H9 (cell line): ENCODE measurements at regions not wholly inside any gene's neighbourhood (a gene's known extent, or its start where the extent isn't known, plus 50 kb on each side); places are given as distances from the start of the nearest gene placed in this dataset.

Experiments used
- DNase-seq: peaks from one replicate; pipeline ENCODE4 v3.0.0-alpha.2; 2017
- H2AFZ ChIP-seq: one replicate; pipeline ENCODE4 v1.6.1; 2013; ENCODE audit warnings: mild to moderate bottlenecking, low read length, control low read depth, moderate library complexity
- H2AK5ac ChIP-seq: 2 replicates; pipeline ENCODE4 v1.6.1; 2013; ENCODE audit warnings: low read length, control low read depth, mixed read lengths; ENCODE audit not compliant: insufficient read length
- H2BK120ac ChIP-seq: one replicate; pipeline ENCODE4 v1.6.1; 2013; ENCODE audit warnings: low read depth, mild to moderate bottlenecking, low read length, control low read depth, inconsistent platforms; ENCODE audit not compliant: poor library complexity, severe bottlenecking
- H2BK12ac ChIP-seq: 2 replicates; pipeline ENCODE4 v1.6.1; 2013; ENCODE audit warnings: low read length, control low read depth, mixed read lengths, low read depth; ENCODE audit not compliant: insufficient read length
- H2BK15ac ChIP-seq: 2 replicates; pipeline ENCODE4 v1.6.1; 2013; ENCODE audit warnings: low read depth, low read length, control low read depth
- H2BK20ac ChIP-seq: one replicate; pipeline ENCODE4 v1.6.1; 2013; ENCODE audit warnings: low read depth, mild to moderate bottlenecking, low read length, control low read depth, inconsistent platforms; ENCODE audit not compliant: poor library complexity, severe bottlenecking
- H2BK5ac ChIP-seq: 2 replicates; pipeline ENCODE4 v1.6.1; 2013; ENCODE audit warnings: low read length, control low read depth, mixed read lengths; ENCODE audit not compliant: insufficient read length
- H3K14ac ChIP-seq: 2 replicates; pipeline ENCODE4 v1.6.1; 2013; ENCODE audit warnings: low read length, control low read depth; ENCODE audit not compliant: insufficient read depth
- H3K18ac ChIP-seq: 2 replicates; pipeline ENCODE4 v1.6.1; 2013; ENCODE audit warnings: low read depth, mild to moderate bottlenecking, mixed read lengths, low read length, control low read depth; ENCODE audit not compliant: insufficient read length
- H3K23ac ChIP-seq: 2 replicates; pipeline ENCODE4 v1.6.1; 2013; ENCODE audit warnings: low read length, control low read depth, mixed read lengths, low read depth; ENCODE audit not compliant: insufficient read length
- H3K23me2 ChIP-seq: 2 replicates; pipeline ENCODE4 v1.6.1; 2013; ENCODE audit warnings: low read depth, mild to moderate bottlenecking, mixed read lengths, low read length, control low read depth; ENCODE audit not compliant: insufficient read length, poor library complexity, severe bottlenecking
- H3K27ac ChIP-seq: 2 replicates; pipeline ENCODE4 v1.5.1; 2013; ENCODE audit warnings: low read length, control low read depth, mixed read lengths, low read depth; ENCODE audit not compliant: insufficient read length
- H3K27me3 ChIP-seq: 2 replicates; pipeline ENCODE4 v1.6.1; 2013; ENCODE audit warnings: low read length, control low read depth, inconsistent platforms; ENCODE audit not compliant: insufficient read depth
- H3K4ac ChIP-seq: 2 replicates; pipeline ENCODE4 v1.6.1; 2013; ENCODE audit warnings: low read depth, mild to moderate bottlenecking, control low read depth, inconsistent platforms, low read length, moderate library complexity
- H3K4me1 ChIP-seq: 2 replicates; pipeline ENCODE4 v1.6.1; 2013; ENCODE audit warnings: low read length, control low read depth, inconsistent platforms; ENCODE audit not compliant: insufficient read depth
- H3K4me2 ChIP-seq: 2 replicates; pipeline ENCODE4 v1.6.1; 2013; ENCODE audit warnings: low read length, control low read depth, mixed read lengths; ENCODE audit not compliant: insufficient read length, insufficient read depth
- H3K56ac ChIP-seq: 2 replicates; pipeline ENCODE4 v1.6.1; 2013; ENCODE audit warnings: low read depth, mild to moderate bottlenecking, mixed read lengths, low read length, control low read depth; ENCODE audit not compliant: insufficient read length
- H3K79me1 ChIP-seq: 2 replicates; pipeline ENCODE4 v1.6.1; 2013; ENCODE audit warnings: low read depth, mild to moderate bottlenecking, moderate library complexity, low read length, control low read depth, inconsistent platforms; ENCODE audit not compliant: insufficient read depth, poor library complexity, severe bottlenecking
- H3K79me2 ChIP-seq: 2 replicates; pipeline ENCODE4 v1.6.1; 2013; ENCODE audit warnings: low read length, control low read depth, inconsistent platforms; ENCODE audit not compliant: insufficient read depth
- H3K9ac ChIP-seq: 2 replicates; pipeline ENCODE4 v1.6.1; 2013; ENCODE audit warnings: low read length, control low read depth, mixed read lengths; ENCODE audit not compliant: insufficient read length; ENCODE audit errors: extremely low read depth
- H3K9me3 ChIP-seq: one replicate; pipeline ENCODE4 v1.6.1; 2013; ENCODE audit warnings: low read depth, low read length, inconsistent platforms; ENCODE audit not compliant: control insufficient read depth
- H3T11ph ChIP-seq: one replicate; pipeline ENCODE4 v1.6.1; 2013; ENCODE audit warnings: mild to moderate bottlenecking, low read length, control low read depth, inconsistent platforms
- H4K20me1 ChIP-seq: one replicate; pipeline ENCODE4 v1.6.1; 2013; ENCODE audit not compliant: control insufficient read depth, insufficient read length, insufficient read depth
- H4K5ac ChIP-seq: 2 replicates; pipeline ENCODE4 v1.6.1; 2013; ENCODE audit warnings: low read depth, mild to moderate bottlenecking, mixed read lengths, low read length, control low read depth; ENCODE audit not compliant: insufficient read length
- H4K8ac ChIP-seq: replicated peaks from 2 replicates; pipeline ENCODE4 v1.6.1; 2013; ENCODE audit warnings: low read length, control low read depth, mixed read lengths, low read depth; ENCODE audit not compliant: insufficient read length
- H4K91ac ChIP-seq: 2 replicates; pipeline ENCODE4 v1.6.1; 2013; ENCODE audit warnings: low read depth, mild to moderate bottlenecking, moderate library complexity, mixed read lengths, low read length, control low read depth; ENCODE audit not compliant: insufficient read length
- H3K27ac Mint-ChIP-seq, 3 experiments: 2 replicates in 2 of 3; 3 replicates in 1 of 3; pipeline ENCODE4 v1.8.0; 2020 to 2021; ENCODE audit warnings: mixed read lengths in 3 of 3, mild to moderate bottlenecking in 1 of 3, moderate library complexity in 1 of 3
- H3K27me3 Mint-ChIP-seq: 2 replicates; pipeline ENCODE4 v1.8.0; 2021; ENCODE audit warnings: low read depth, mild to moderate bottlenecking, moderate library complexity, mixed read lengths
- H3K36me3 Mint-ChIP-seq, 3 experiments: 2 replicates in 2 of 3; 3 replicates in 1 of 3; pipeline ENCODE4 v1.8.0; 2020 to 2021; ENCODE audit warnings: low read depth in 3 of 3, mixed read lengths in 3 of 3; ENCODE audit not compliant: insufficient read depth in 1 of 3
- H3K4me1 Mint-ChIP-seq, 2 experiments: 2 replicates each; pipeline ENCODE4 v1.8.0; 2020; ENCODE audit warnings: mixed read lengths in 2 of 2
- H3K4me3 Mint-ChIP-seq, 2 experiments: 2 replicates in 1 of 2; 3 replicates in 1 of 2; pipeline ENCODE4 v1.8.0; 2020 to 2021; ENCODE audit warnings: mild to moderate bottlenecking in 2 of 2, mixed read lengths in 2 of 2, moderate library complexity in 1 of 2
- H3K9me3 Mint-ChIP-seq, 2 experiments: 2 replicates in 1 of 2; 3 replicates in 1 of 2; pipeline ENCODE4 v1.8.0; 2020; ENCODE audit warnings: mild to moderate bottlenecking in 2 of 2, mixed read lengths in 2 of 2, moderate library complexity in 1 of 2
- WGBS: extraction: QIAGEN DNeasy Blood & Tissue Kit; methylation state at CpG from one replicate; pipeline ENCODE4 v1.1.7; 2013; ENCODE audit warnings: missing lambda C conversion rate, low lambda C conversion rate, mixed read lengths; ENCODE audit not compliant: insufficient read length; ENCODE audit errors: extremely low coverage; 5-methylcytosine and 5-hydroxymethylcytosine counted together
- TF ChIP-seq, protein P1 (sequence below): fragments of 200-600 bp; sonication (generic); conservative IDR thresholded peaks from 3 replicates; pipeline ENCODE4 v1.8.0; 2021; ENCODE audit warnings: antibody characterized with exemption, mild to moderate bottlenecking

DNA sequence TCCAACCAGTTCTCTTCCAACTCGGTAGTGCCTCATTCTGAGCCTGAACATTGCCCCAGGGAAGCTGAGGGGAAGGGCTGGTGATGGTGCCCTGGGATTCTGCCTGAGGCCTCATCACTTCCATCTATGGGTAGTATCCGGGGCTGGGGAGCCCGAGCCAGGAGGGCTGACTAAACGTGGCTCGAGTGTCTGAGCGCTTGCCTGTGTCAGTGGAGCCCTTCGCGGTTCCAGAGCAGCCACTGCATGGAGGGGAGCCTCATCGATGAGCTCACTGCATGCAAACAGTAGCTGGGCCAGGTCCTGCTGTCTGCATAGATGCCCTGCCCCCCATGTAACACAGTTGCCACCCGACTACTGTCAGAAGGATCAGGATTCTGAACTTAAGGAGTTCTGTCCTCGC, 129.3 kb downstream of the GLI2 start:
- Mint-ChIP-seq H3K4me3 (no peak overlapping the region), H3K36me3 (peaks cover 3 to 6% (median 5%) of the 10 kb centered on the region in 3 experiments; a peak in 3 of 7 replicates), H3K9me3 (no peaks in the 10 kb centered on the region), H3K4me1 (peaks cover 69 to 73% of the 10 kb centered on the region in 2 experiments), H3K27ac (no peak overlapping the region), H3K27me3 (peaks cover 3% of the 10 kb centered on the region)
- H2BK5ac ChIP-seq: no peak overlapping the region
- no peaks in the 10 kb centered on the region for H3K27me3 ChIP-seq
- no peak overlapping the region for H3K56ac ChIP-seq
- no peak overlapping the region for H2BK12ac ChIP-seq
- H3K23ac ChIP-seq: no peak overlapping the region
- H4K20me1 ChIP-seq: no peaks in the 10 kb centered on the region
- no peak for DNase-seq
- no peak overlapping the region for H3K18ac ChIP-seq
- peaks cover 2% of the 10 kb centered on the region for H3K23me2 ChIP-seq
- H4K91ac ChIP-seq: no peak overlapping the region
- H3K4ac ChIP-seq: no peak overlapping the region
- TF ChIP-seq, protein P1, sequence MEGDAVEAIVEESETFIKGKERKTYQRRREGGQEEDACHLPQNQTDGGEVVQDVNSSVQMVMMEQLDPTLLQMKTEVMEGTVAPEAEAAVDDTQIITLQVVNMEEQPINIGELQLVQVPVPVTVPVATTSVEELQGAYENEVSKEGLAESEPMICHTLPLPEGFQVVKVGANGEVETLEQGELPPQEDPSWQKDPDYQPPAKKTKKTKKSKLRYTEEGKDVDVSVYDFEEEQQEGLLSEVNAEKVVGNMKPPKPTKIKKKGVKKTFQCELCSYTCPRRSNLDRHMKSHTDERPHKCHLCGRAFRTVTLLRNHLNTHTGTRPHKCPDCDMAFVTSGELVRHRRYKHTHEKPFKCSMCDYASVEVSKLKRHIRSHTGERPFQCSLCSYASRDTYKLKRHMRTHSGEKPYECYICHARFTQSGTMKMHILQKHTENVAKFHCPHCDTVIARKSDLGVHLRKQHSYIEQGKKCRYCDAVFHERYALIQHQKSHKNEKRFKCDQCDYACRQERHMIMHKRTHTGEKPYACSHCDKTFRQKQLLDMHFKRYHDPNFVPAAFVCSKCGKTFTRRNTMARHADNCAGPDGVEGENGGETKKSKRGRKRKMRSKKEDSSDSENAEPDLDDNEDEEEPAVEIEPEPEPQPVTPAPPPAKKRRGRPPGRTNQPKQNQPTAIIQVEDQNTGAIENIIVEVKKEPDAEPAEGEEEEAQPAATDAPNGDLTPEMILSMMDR: no peak
- peaks cover 8% of the 10 kb centered on the region; the same call in 1 of the 2 replicates for H3K4me1 ChIP-seq
- H2AFZ ChIP-seq: no peak overlapping the region
- no peak overlapping the region for H2BK15ac ChIP-seq
- no peak overlapping the region for H3T11ph ChIP-seq
- no peaks in the 10 kb centered on the region for H3K79me1 ChIP-seq
- no peak overlapping the region for H2BK120ac ChIP-seq
- no peak overlapping the region for H4K8ac ChIP-seq
- H3K27ac ChIP-seq: no peak overlapping the region
- H2BK20ac ChIP-seq: no peak overlapping the region
- H3K9me3 ChIP-seq: no peaks in the 10 kb centered on the region
- H3K4me2 ChIP-seq: no peak overlapping the region
- no peak overlapping the region for H2AK5ac ChIP-seq
- H3K14ac ChIP-seq: peak overlapping the region; percentile 39; the same call in 1 of the 2 replicates
- no peak overlapping the region for H3K9ac ChIP-seq
- H3K79me2 ChIP-seq: no peaks in the 10 kb centered on the region; the same call in 1 of the 2 replicates
- H4K5ac ChIP-seq: no peak overlapping the region
- WGBS: no CpG with 5 or more reads among the region's 11 CpGs
